Hepatocyte (in vitro differentiated cells): ENCODE measurements at regions not wholly inside any gene's neighbourhood (a gene's known extent, or its start where the extent isn't known, plus 50 kb on each side); places are given as distances from the start of the nearest gene placed in this dataset.

Source experiments
- CTCF ChIP-seq: fragments of 200-600 bp; sonication (generic); IDR thresholded peaks from 2 replicates; pipeline ENCODE4 v1.5.1; 2016; ENCODE audit warnings: antibody characterized with exemption, mild to moderate bottlenecking; ENCODE audit not compliant: poor library complexity
- EZH2 ChIP-seq: fragments of 200-600 bp; sonication (generic); IDR thresholded peaks from 2 replicates; pipeline ENCODE4 v1.6.1; 2016; ENCODE audit warnings: antibody characterized with exemption, mild to moderate bottlenecking, borderline replicate concordance
- EZH2phosphoT487 ChIP-seq: fragments of 200-600 bp; sonication (generic); IDR thresholded peaks from one replicate; pipeline ENCODE4 v1.6.1; 2018; ENCODE audit warnings: antibody characterized with exemption, mild to moderate bottlenecking, low read depth, moderate library complexity; ENCODE audit not compliant: unreplicated experiment, severe bottlenecking

DNA sequence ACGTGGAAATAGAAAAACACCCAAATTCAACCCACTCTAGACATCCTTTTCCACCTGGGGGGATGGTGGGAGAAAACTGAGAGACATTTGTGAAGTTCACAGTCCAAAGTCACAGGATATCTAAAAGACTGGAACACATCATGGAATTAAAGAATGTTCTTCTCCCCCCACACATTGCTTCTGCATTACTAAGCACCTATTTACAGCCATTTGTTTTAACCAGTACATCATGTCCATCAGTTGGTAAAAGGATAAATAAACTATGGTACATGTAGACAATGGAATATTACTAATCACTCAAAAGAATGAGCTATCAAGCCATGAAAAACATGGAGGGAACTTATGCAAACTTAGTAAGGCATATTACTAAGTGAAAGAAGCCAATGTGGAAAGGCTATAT, 185.5 kb upstream of the ANXA10 start:
- no peak for TF ChIP-seq CTCF
- TF ChIP-seq EZH2: no peak
- TF ChIP-seq EZH2phosphoT487: no peak
